T-helper 9 cell (primary cell): ENCODE measurements at regions not wholly inside any gene's neighbourhood (a gene's known extent, or its start where the extent isn't known, plus 50 kb on each side); places are given as distances from the start of the nearest gene placed in this dataset.
"Not testable (repeated sequence)": the region's sequence is repeated elsewhere in the genome, so short reads cannot be mapped to it uniquely, and the experiment has no call there.

Source experiments
- DNase-seq: peaks from one replicate; pipeline ENCODE4 v3.0.0-alpha.2; 2020

- DNase-seq, result no peak
Measured at GRCh38 chr18:46179306-46179705, 75.1 kb downstream of the HAUS1 start.

GRCh38 chr18:46182633-46183358 is 78.6 kb downstream of the HAUS1 start:
- no peak for DNase-seq

- not testable (repeated sequence) for DNase-seq
Measured at GRCh38 chr18:46184296-46184695, 80.1 kb downstream of the HAUS1 start.

- DNase-seq, result no peak
Measured at GRCh38 chr18:46184727-46185126, 80.5 kb downstream of the HAUS1 start.

GRCh38 chr18:46190667-46191066 is 86.5 kb downstream of the HAUS1 start:
- no peak for DNase-seq

GRCh38 chr18:46196627-46197243 is 92.5 kb downstream of the HAUS1 start:
- DNase-seq, result no peak

- no peak for DNase-seq
Measured at GRCh38 chr18:46199515-46200147, 95.4 kb downstream of the HAUS1 start.

GRCh38 chr18:46200178-46201055 is 96.2 kb downstream of the HAUS1 start:
- DNase-seq, result not testable (repeated sequence)

- no peak for DNase-seq
Measured at GRCh38 chr18:46204143-46204542, 100.0 kb downstream of the HAUS1 start.

- no peak for DNase-seq
Measured at GRCh38 chr18:46207985-46208384, 103.8 kb downstream of the HAUS1 start.

GRCh38 chr18:46209161-46209560 is 105.0 kb downstream of the HAUS1 start:
- DNase-seq, result no peak

GRCh38 chr18:46211816-46212215 is 107.6 kb downstream of the HAUS1 start:
- no peak for DNase-seq

- no peak for DNase-seq
Measured at GRCh38 chr18:46212398-46212797, 108.2 kb downstream of the HAUS1 start.

- no peak for DNase-seq
Measured at GRCh38 chr18:46213295-46213694, 109.1 kb downstream of the HAUS1 start.

GRCh38 chr18:46214435-46214834 is 110.2 kb downstream of the HAUS1 start:
- no peak for DNase-seq

GRCh38 chr18:46215902-46216723 is 111.9 kb downstream of the HAUS1 start:
- no peak for DNase-seq

GRCh38 chr18:46220116-46220515 is 115.9 kb downstream of the HAUS1 start:
- DNase-seq, result no peak

- no peak for DNase-seq
Measured at GRCh38 chr18:46222093-46222492, 117.9 kb downstream of the HAUS1 start.

- DNase-seq, result no peak
Measured at GRCh38 chr18:46222710-46223360, 118.7 kb downstream of the HAUS1 start.

- no peak for DNase-seq
Measured at GRCh38 chr18:46224181-46224775, 120.1 kb downstream of the HAUS1 start.

- no peak for DNase-seq
Measured at GRCh38 chr18:46226461-46226860, 122.3 kb downstream of the HAUS1 start.
